AG09309 (cell line): ENCODE measurements at regions not wholly inside any gene's neighbourhood (a gene's known extent, or its start where the extent isn't known, plus 50 kb on each side); places are given as distances from the start of the nearest gene placed in this dataset.

ENCODE experiments used
- DNase-seq: peaks from one replicate; pipeline ENCODE4 v3.0.0-alpha.2; 2010; ENCODE audit warnings: low read depth
- H3K4me3 ChIP-seq: 2 replicates; pipeline ENCODE4 v1.5.1; 2011; ENCODE audit warnings: mild to moderate bottlenecking, low read depth, low read length, moderate library complexity; ENCODE audit not compliant: control insufficient read depth
- TF ChIP-seq, protein P1 (sequence below): IDR thresholded peaks from 2 replicates; pipeline ENCODE4 v1.5.1; 2011; ENCODE audit warnings: mild to moderate bottlenecking, low read depth, low read length, inconsistent platforms; ENCODE audit not compliant: insufficient read depth, control insufficient read depth; ENCODE audit errors: missing control alignments

DNA sequence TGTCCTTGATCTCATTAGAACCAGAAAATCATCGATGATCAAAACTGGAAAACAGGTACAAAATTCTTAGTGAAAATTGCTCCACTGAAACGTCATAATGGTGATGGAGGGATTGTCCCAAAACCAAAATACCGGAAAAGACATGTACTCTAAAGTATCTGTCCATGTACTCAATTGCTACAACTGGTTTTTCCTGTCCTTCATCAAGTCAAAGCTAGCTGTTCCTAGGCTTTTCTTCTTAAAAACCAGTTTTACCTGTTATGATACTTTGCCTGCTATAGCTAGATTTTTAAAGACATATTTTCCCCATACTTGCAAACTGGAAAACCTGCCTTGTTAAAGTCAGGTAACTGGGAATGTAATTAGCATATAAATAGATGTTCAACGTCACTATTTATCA is 50.5 kb upstream of the LRRC1 start:
- DNase-seq: no peak
- TF ChIP-seq, protein P1, sequence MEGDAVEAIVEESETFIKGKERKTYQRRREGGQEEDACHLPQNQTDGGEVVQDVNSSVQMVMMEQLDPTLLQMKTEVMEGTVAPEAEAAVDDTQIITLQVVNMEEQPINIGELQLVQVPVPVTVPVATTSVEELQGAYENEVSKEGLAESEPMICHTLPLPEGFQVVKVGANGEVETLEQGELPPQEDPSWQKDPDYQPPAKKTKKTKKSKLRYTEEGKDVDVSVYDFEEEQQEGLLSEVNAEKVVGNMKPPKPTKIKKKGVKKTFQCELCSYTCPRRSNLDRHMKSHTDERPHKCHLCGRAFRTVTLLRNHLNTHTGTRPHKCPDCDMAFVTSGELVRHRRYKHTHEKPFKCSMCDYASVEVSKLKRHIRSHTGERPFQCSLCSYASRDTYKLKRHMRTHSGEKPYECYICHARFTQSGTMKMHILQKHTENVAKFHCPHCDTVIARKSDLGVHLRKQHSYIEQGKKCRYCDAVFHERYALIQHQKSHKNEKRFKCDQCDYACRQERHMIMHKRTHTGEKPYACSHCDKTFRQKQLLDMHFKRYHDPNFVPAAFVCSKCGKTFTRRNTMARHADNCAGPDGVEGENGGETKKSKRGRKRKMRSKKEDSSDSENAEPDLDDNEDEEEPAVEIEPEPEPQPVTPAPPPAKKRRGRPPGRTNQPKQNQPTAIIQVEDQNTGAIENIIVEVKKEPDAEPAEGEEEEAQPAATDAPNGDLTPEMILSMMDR: no peak
- H3K4me3 ChIP-seq: no peak overlapping the region

GRCh38 chr6:53741034-53741823 is 53.6 kb upstream of the LRRC1 start:
- TF ChIP-seq, protein P1: no peak
- no peak overlapping the region for H3K4me3 ChIP-seq
- no peak for DNase-seq

DNA sequence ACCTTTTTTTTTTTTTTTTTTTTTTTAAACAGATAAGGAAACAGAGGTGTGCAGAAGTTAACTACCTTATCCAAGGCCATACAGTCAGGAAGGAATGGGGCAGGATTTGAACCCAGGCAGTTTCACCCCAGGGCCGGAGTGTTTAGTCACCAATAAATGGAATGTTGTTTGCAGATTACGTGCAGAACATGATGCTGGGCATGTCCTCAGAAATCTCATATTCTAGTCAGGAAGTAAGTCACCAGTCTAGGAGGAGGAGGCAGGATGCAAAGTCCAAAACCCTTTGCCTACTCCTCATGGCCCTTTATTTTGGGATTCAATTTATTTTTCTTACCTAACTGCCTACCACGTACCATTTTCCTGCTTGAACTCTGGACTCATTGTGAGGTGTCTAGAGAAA is 57.1 kb upstream of the LRRC1 start:
- H3K4me3 ChIP-seq: no peak overlapping the region
- TF ChIP-seq, protein P1: no peak
- no peak for DNase-seq

DNA sequence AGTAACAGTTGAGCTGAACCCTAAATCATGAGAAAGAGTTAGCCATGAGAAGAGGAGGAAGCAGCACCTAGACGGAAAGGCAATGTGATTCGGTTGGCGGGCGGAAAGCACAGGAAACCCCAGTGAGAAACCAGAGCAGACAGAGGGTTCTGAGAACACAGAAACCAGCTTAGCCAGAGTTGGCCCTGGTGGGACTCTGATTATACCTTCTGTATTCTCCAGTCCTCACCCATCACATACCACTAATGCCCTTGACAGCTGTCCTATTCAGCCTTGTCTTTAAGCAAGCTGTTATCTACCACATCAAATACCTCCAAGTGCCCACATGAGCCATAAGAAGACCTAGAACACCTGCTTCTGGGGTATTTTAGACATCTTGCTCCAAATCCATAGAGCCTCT is 58.9 kb upstream of the LRRC1 start:
- DNase-seq: no peak
- H3K4me3 ChIP-seq: no peak overlapping the region
- TF ChIP-seq, protein P1: no peak

- peak; percentile 65 for DNase-seq
- TF ChIP-seq, protein P1: peak; percentile 27
- no peak overlapping the region for H3K4me3 ChIP-seq
Observed at GRCh38 chr6:53734473-53735299, 60.1 kb upstream of the LRRC1 start.

DNA sequence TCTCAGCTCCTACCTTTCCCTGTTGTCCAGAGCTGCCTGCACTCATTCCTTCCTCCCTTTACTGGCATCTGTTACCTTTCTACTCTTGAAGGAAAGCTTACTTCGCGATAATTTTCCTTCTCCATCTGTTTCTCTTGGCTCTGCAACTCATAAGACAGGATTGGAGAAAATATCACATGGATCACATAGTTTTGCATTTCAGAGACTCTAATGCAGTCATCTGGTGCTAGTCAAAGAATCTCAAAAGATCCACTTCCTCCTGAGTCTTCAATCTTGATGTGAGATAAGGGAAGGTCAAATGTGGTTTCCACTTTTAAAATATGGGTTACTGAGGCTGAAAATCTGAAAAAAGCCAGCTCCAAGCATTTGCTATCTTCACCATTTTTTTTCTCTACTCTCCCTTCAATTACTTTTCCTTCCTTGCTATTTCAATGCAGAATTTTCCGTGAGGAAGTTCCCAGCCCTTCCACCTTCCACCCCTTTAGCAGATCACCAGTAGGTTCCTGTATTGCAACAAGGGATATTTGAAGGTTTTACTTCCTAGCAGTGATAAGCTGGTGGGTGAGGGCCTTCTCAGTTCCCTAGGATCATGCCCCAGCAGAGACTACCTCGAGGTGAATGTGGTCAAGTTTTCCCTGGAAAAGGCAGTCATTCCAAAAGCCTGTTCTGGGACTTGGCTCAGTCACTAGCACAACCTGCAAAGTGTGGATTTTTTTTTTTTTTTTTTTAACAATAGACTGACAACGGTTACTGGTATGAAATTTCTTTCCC is 62.8 kb upstream of the LRRC1 start:
- TF ChIP-seq, protein P1: no peak
- H3K4me3 ChIP-seq: no peak overlapping the region
- DNase-seq: no peak
